Memory B cell (primary cell): ENCODE measurements at regions not wholly inside any gene's neighbourhood (a gene's known extent, or its start where the extent isn't known, plus 50 kb on each side); places are given as distances from the start of the nearest gene placed in this dataset.

Experiments
- ATAC-seq: fragments of 150-1000 bp; cut with Tn5 transposase; 2 replicates; pipeline ENCODE4 v1.10.0; 2021; ENCODE audit warnings: low read depth, mild to moderate bottlenecking, moderate library complexity
- DNase-seq, 2 donors: peaks; one replicate each; pipeline ENCODE4 v3.0.0; 2022; ENCODE audit warnings: low spot score in 2 of 2
- H3K27ac Mint-ChIP-seq: one replicate; pipeline ENCODE4 v1.8.0; 2022; ENCODE audit warnings: mild to moderate bottlenecking, moderate library complexity, mixed read lengths
- H3K27me3 Mint-ChIP-seq: one replicate; pipeline ENCODE4 v1.8.0; 2022; ENCODE audit warnings: mixed read lengths
- H3K36me3 Mint-ChIP-seq: one replicate; pipeline ENCODE4 v1.8.0; 2022; ENCODE audit warnings: mild to moderate bottlenecking, mixed read lengths
- H3K4me1 Mint-ChIP-seq: one replicate; pipeline ENCODE4 v1.8.0; 2022; ENCODE audit warnings: mixed read lengths
- H3K4me3 Mint-ChIP-seq: one replicate; pipeline ENCODE4 v1.8.0; 2022; ENCODE audit warnings: mild to moderate bottlenecking, moderate library complexity, mixed read lengths
- H3K9me3 Mint-ChIP-seq: one replicate; pipeline ENCODE4 v1.8.0; 2022; ENCODE audit warnings: mixed read lengths

GRCh38 chr9:91045041-91045440 lies 243.4 kb downstream of the SYK start:
- no peak overlapping the region for H3K4me3 Mint-ChIP-seq

GRCh38 chr9:91047529-91047928 lies 245.9 kb downstream of the SYK start:
- no peak overlapping the region for H3K4me3 Mint-ChIP-seq
- ATAC-seq: peak; percentile 52
- no peaks in the 10 kb centered on the region for H3K9me3 Mint-ChIP-seq
- no peak for DNase-seq
- no peaks in the 10 kb centered on the region for H3K36me3 Mint-ChIP-seq
- no peak overlapping the region for H3K27ac Mint-ChIP-seq
- H3K4me1 Mint-ChIP-seq: peaks cover 5% of the 10 kb centered on the region
- H3K27me3 Mint-ChIP-seq: peaks cover 19% of the 10 kb centered on the region

More at GRCh38 chr9:91045041-91045440, 243.4 kb downstream of the SYK start:
- H3K4me1 Mint-ChIP-seq: peaks cover 5% of the 10 kb centered on the region
- H3K9me3 Mint-ChIP-seq: no peaks in the 10 kb centered on the region
- peak in 1 of 2 donors; percentile 5 for DNase-seq
- H3K36me3 Mint-ChIP-seq: no peaks in the 10 kb centered on the region
- no peak overlapping the region for H3K27ac Mint-ChIP-seq
- H3K27me3 Mint-ChIP-seq: peaks cover 19% of the 10 kb centered on the region
- ATAC-seq: no peak

GRCh38 chr9:91047993-91048607 lies 246.5 kb downstream of the SYK start:
- Mint-ChIP-seq H3K27me3 (peaks cover 19% of the 10 kb centered on the region), H3K27ac (no peak overlapping the region), H3K9me3 (no peaks in the 10 kb centered on the region), H3K36me3 (no peaks in the 10 kb centered on the region), H3K4me1 (peaks cover 5% of the 10 kb centered on the region), H3K4me3 (no peak overlapping the region)
- no peak for DNase-seq
- no peak for ATAC-seq

GRCh38 chr9:91048749-91049148 lies 247.1 kb downstream of the SYK start:
- Mint-ChIP-seq H3K9me3 (no peaks in the 10 kb centered on the region), H3K4me1 (peaks cover 5% of the 10 kb centered on the region), H3K4me3 (no peak overlapping the region), H3K27ac (no peak overlapping the region), H3K27me3 (peaks cover 16% of the 10 kb centered on the region), H3K36me3 (no peaks in the 10 kb centered on the region)
- no peak for ATAC-seq
- DNase-seq: no peak

GRCh38 chr9:91053824-91054223 lies 252.2 kb downstream of the SYK start:
- no peaks in the 10 kb centered on the region for H3K36me3 Mint-ChIP-seq
- no peak for DNase-seq
- H3K4me3 Mint-ChIP-seq: no peak overlapping the region
- no peak for ATAC-seq
- peaks cover 4% of the 10 kb centered on the region for H3K4me1 Mint-ChIP-seq
- H3K27ac Mint-ChIP-seq: no peak overlapping the region
- H3K9me3 Mint-ChIP-seq: no peaks in the 10 kb centered on the region
- H3K27me3 Mint-ChIP-seq: no peaks in the 10 kb centered on the region

GRCh38 chr9:91055845-91056244 lies 254.2 kb downstream of the SYK start:
- Mint-ChIP-seq H3K27me3 (no peaks in the 10 kb centered on the region), H3K4me3 (no peak overlapping the region), H3K36me3 (no peaks in the 10 kb centered on the region), H3K9me3 (no peaks in the 10 kb centered on the region), H3K4me1 (peaks cover 4% of the 10 kb centered on the region), H3K27ac (no peak overlapping the region)
- DNase-seq (no peak), ATAC-seq (no peak)

- DNase-seq: no peak
- H3K9me3 Mint-ChIP-seq: no peaks in the 10 kb centered on the region
- ATAC-seq: no peak
- H3K36me3 Mint-ChIP-seq: no peaks in the 10 kb centered on the region
- H3K27me3 Mint-ChIP-seq: no peaks in the 10 kb centered on the region
- no peak overlapping the region for H3K27ac Mint-ChIP-seq
- peaks cover 8% of the 10 kb centered on the region for H3K4me1 Mint-ChIP-seq
- no peak overlapping the region for H3K4me3 Mint-ChIP-seq
Observed at GRCh38 chr9:91056486-91056885, 254.9 kb downstream of the SYK start.

GRCh38 chr9:91056917-91057316 lies 255.3 kb downstream of the SYK start:
- Mint-ChIP-seq H3K27me3 (no peaks in the 10 kb centered on the region), H3K36me3 (no peaks in the 10 kb centered on the region), H3K4me1 (peaks cover 13% of the 10 kb centered on the region), H3K4me3 (no peak overlapping the region), H3K27ac (no peak overlapping the region), H3K9me3 (no peaks in the 10 kb centered on the region)
- DNase-seq: no peak
- no peak for ATAC-seq

GRCh38 chr9:91059713-91060112 lies 258.1 kb downstream of the SYK start:
- DNase-seq (no peak), ATAC-seq (no peak)
- Mint-ChIP-seq H3K9me3 (no peaks in the 10 kb centered on the region), H3K4me1 (peaks cover 14% of the 10 kb centered on the region), H3K27ac (no peak overlapping the region), H3K36me3 (no peaks in the 10 kb centered on the region), H3K4me3 (no peak overlapping the region), H3K27me3 (peaks cover 2% of the 10 kb centered on the region)

- ATAC-seq (no peak), DNase-seq (no peak)
- Mint-ChIP-seq H3K27ac (no peak overlapping the region), H3K27me3 (peaks cover 4% of the 10 kb centered on the region), H3K4me1 (peaks cover 14% of the 10 kb centered on the region), H3K36me3 (no peaks in the 10 kb centered on the region), H3K9me3 (no peaks in the 10 kb centered on the region), H3K4me3 (no peak overlapping the region)
Observed at GRCh38 chr9:91060520-91061343, 259.1 kb downstream of the SYK start.

- peaks cover 14% of the 10 kb centered on the region for H3K4me1 Mint-ChIP-seq
- DNase-seq: no peak
- H3K27ac Mint-ChIP-seq: no peak overlapping the region
- no peaks in the 10 kb centered on the region for H3K36me3 Mint-ChIP-seq
- ATAC-seq: no peak
- peaks cover 4% of the 10 kb centered on the region for H3K27me3 Mint-ChIP-seq
- H3K4me3 Mint-ChIP-seq: no peak overlapping the region
- H3K9me3 Mint-ChIP-seq: no peaks in the 10 kb centered on the region
Observed at GRCh38 chr9:91061506-91061905, 259.9 kb downstream of the SYK start.

GRCh38 chr9:91062281-91062680 lies 260.7 kb downstream of the SYK start:
- no peaks in the 10 kb centered on the region for H3K9me3 Mint-ChIP-seq
- H3K27ac Mint-ChIP-seq: no peak overlapping the region
- H3K36me3 Mint-ChIP-seq: no peaks in the 10 kb centered on the region
- H3K4me3 Mint-ChIP-seq: no peak overlapping the region
- ATAC-seq: no peak
- no peak for DNase-seq
- peaks cover 13% of the 10 kb centered on the region for H3K4me1 Mint-ChIP-seq
- H3K27me3 Mint-ChIP-seq: peaks cover 4% of the 10 kb centered on the region

GRCh38 chr9:91063471-91063870 lies 261.9 kb downstream of the SYK start:
- no peak for ATAC-seq
- Mint-ChIP-seq H3K27ac (no peak overlapping the region), H3K9me3 (no peaks in the 10 kb centered on the region), H3K4me1 (peaks cover 10% of the 10 kb centered on the region), H3K36me3 (peaks cover 2% of the 10 kb centered on the region), H3K27me3 (peaks cover 4% of the 10 kb centered on the region), H3K4me3 (no peak overlapping the region)
- no peak for DNase-seq

- H3K4me1 Mint-ChIP-seq: peaks cover 10% of the 10 kb centered on the region
- H3K27ac Mint-ChIP-seq: no peak overlapping the region
- DNase-seq (no peak), ATAC-seq (no peak)
- no peaks in the 10 kb centered on the region for H3K9me3 Mint-ChIP-seq
- peaks cover 4% of the 10 kb centered on the region for H3K36me3 Mint-ChIP-seq
- H3K4me3 Mint-ChIP-seq: no peak overlapping the region
- H3K27me3 Mint-ChIP-seq: peaks cover 4% of the 10 kb centered on the region
Observed at GRCh38 chr9:91065231-91066041, 263.8 kb downstream of the SYK start.
